ENCODE measurements at regions not wholly inside any gene's neighbourhood (a gene's known extent, or its start where the extent isn't known, plus 50 kb on each side); places are given as distances from the start of the nearest gene placed in this dataset.

GRCh38 chr4:22181736-22182135 lies 233.2 kb upstream of the KCNIP4 start:
- no peak for TF ChIP-seq NFIC (IDR thresholded peaks at IDR 0.05)
- no peak for TF ChIP-seq ZBTB7A (IDR thresholded peaks at IDR 0.05; ENCODE audit: low read depth)
- no peak for TF ChIP-seq TEAD4 (IDR thresholded peaks at IDR 0.05)
- no peak for TF ChIP-seq REST (IDR thresholded peaks at IDR 0.05; ENCODE audit: low read depth)
- TF ChIP-seq EP300 (IDR thresholded peaks at IDR 0.05; ENCODE audit: borderline replicate concordance), result no peak
- no peak for TF ChIP-seq CREB1 (IDR thresholded peaks at IDR 0.05; ENCODE audit: low read depth)
- no peak for TF ChIP-seq CEBPB (IDR thresholded peaks at IDR 0.05)
- no peak for TF ChIP-seq FOXM1 (IDR thresholded peaks at IDR 0.05; ENCODE audit: borderline replicate concordance, low read depth)
- no peak for TF ChIP-seq TCF12 (IDR thresholded peaks at IDR 0.05; ENCODE audit: low read depth)
- TF ChIP-seq YY1 (IDR thresholded peaks at IDR 0.05; ENCODE audit: low read depth), result no peak
- TF ChIP-seq USF1 (IDR thresholded peaks at IDR 0.05), result no peak
- no peak for TF ChIP-seq EGR1 (IDR thresholded peaks at IDR 0.05)

GRCh38 chr4:22179124-22179874 lies 230.7 kb upstream of the KCNIP4 start:
- TF ChIP-seq TCF12 (IDR thresholded peaks at IDR 0.05; ENCODE audit: low read depth) (no peak), CREB1 (IDR thresholded peaks at IDR 0.05; ENCODE audit: low read depth) (no peak), TAF1 (IDR thresholded peaks at IDR 0.05; ENCODE audit: low read depth) (no peak), CEBPB (IDR thresholded peaks at IDR 0.05) (no peak), RAD21 (IDR thresholded peaks at IDR 0.05; ENCODE audit: low read depth) (no peak), REST (IDR thresholded peaks at IDR 0.05; ENCODE audit: low read depth) (no peak), FOXM1 (IDR thresholded peaks at IDR 0.05; ENCODE audit: borderline replicate concordance, low read depth) (no peak), MAX (IDR thresholded peaks at IDR 0.05) (no peak), EGR1 (IDR thresholded peaks at IDR 0.05) (no peak), YY1 (IDR thresholded peaks at IDR 0.05; ENCODE audit: low read depth) (no peak), TEAD4 (IDR thresholded peaks at IDR 0.05) (no peak), EP300 (IDR thresholded peaks at IDR 0.05; ENCODE audit: borderline replicate concordance) (no peak), NFIC (IDR thresholded peaks at IDR 0.05) (no peak), ZBTB7A (IDR thresholded peaks at IDR 0.05; ENCODE audit: low read depth) (no peak), USF1 (IDR thresholded peaks at IDR 0.05) (no peak)

- TF ChIP-seq TCF12 (IDR thresholded peaks at IDR 0.05; ENCODE audit: low read depth), result no peak
- TF ChIP-seq CEBPB (IDR thresholded peaks at IDR 0.05), result no peak
- no peak for TF ChIP-seq TAF1 (IDR thresholded peaks at IDR 0.05; ENCODE audit: low read depth)
- TF ChIP-seq EP300 (IDR thresholded peaks at IDR 0.05; ENCODE audit: borderline replicate concordance), result no peak
- TF ChIP-seq MAX (IDR thresholded peaks at IDR 0.05), result no peak
- no peak for TF ChIP-seq ZBTB7A (IDR thresholded peaks at IDR 0.05; ENCODE audit: low read depth)
Measured at GRCh38 chr4:22174640-22175039, 226.1 kb upstream of the KCNIP4 start.

GRCh38 chr4:22170353-22170752 lies 221.8 kb upstream of the KCNIP4 start:
- TF ChIP-seq RAD21 (IDR thresholded peaks at IDR 0.05; ENCODE audit: low read depth) (no peak), YY1 (IDR thresholded peaks at IDR 0.05; ENCODE audit: low read depth) (no peak), NFIC (IDR thresholded peaks at IDR 0.05) (no peak), TEAD4 (IDR thresholded peaks at IDR 0.05) (no peak), ZBTB7A (IDR thresholded peaks at IDR 0.05; ENCODE audit: low read depth) (no peak), REST (IDR thresholded peaks at IDR 0.05; ENCODE audit: low read depth) (no peak), USF1 (IDR thresholded peaks at IDR 0.05) (no peak), MAX (IDR thresholded peaks at IDR 0.05) (no peak), EGR1 (IDR thresholded peaks at IDR 0.05) (no peak), FOXM1 (IDR thresholded peaks at IDR 0.05; ENCODE audit: borderline replicate concordance, low read depth) (no peak), TAF1 (IDR thresholded peaks at IDR 0.05; ENCODE audit: low read depth) (no peak), CREB1 (IDR thresholded peaks at IDR 0.05; ENCODE audit: low read depth) (no peak), TCF12 (IDR thresholded peaks at IDR 0.05; ENCODE audit: low read depth) (no peak), EP300 (IDR thresholded peaks at IDR 0.05; ENCODE audit: borderline replicate concordance) (no peak)

Measured in Ishikawa (cell line).